HUES64 (cell line): ENCODE measurements at regions not wholly inside any gene's neighbourhood (a gene's known extent, or its start where the extent isn't known, plus 50 kb on each side); places are given as distances from the start of the nearest gene placed in this dataset.

Source experiments
- H3K27ac ChIP-seq: 2 replicates; pipeline ENCODE4 v1.7.0; 2013; ENCODE audit warnings: low read depth, low read length, inconsistent platforms
- H3K27me3 ChIP-seq: 2 replicates; pipeline ENCODE4 v1.6.1; 2013; ENCODE audit warnings: mild to moderate bottlenecking, low read length; ENCODE audit not compliant: insufficient read depth
- H3K36me3 ChIP-seq: 2 replicates; pipeline ENCODE4 v1.6.1; 2013; ENCODE audit warnings: mild to moderate bottlenecking, low read length; ENCODE audit not compliant: insufficient read depth
- H3K4me1 ChIP-seq: 2 replicates; pipeline ENCODE4 v1.6.1; 2013; ENCODE audit warnings: mild to moderate bottlenecking, low read length, moderate library complexity; ENCODE audit not compliant: insufficient read depth
- H3K4me3 ChIP-seq: 2 replicates; pipeline ENCODE4 v1.5.1; 2013; ENCODE audit warnings: mild to moderate bottlenecking, low read length, moderate library complexity
- H3K9ac ChIP-seq: 2 replicates; pipeline ENCODE4 v1.6.1; 2013; ENCODE audit warnings: mild to moderate bottlenecking, low read depth, low read length
- H3K9me3 ChIP-seq: 2 replicates; pipeline ENCODE4 v1.6.1; 2013; ENCODE audit warnings: low read depth, low read length; ENCODE audit not compliant: insufficient read depth
- WGBS: fragments of 150-250, 120-280 bp; methylation state at CpG from one replicate; pipeline ENCODE4 v1.1.7; 2013; ENCODE audit warnings: missing lambda C conversion rate; 5-methylcytosine and 5-hydroxymethylcytosine counted together

GRCh38 chr12:105423237-105423636, 92.7 kb downstream of the C12orf75 start:
- Histone ChIP-seq H3K27me3 (no peaks in the 10 kb centered on the region), H3K9ac (no peak overlapping the region), H3K27ac (no peak overlapping the region)

GRCh38 chr12:105423921-105424320, 93.4 kb downstream of the C12orf75 start:
- Histone ChIP-seq H3K4me3 (no peak overlapping the region), H3K27ac (no peak overlapping the region), H3K9ac (no peak overlapping the region), H3K9me3 (no peaks in the 10 kb centered on the region), H3K27me3 (no peaks in the 10 kb centered on the region), H3K4me1 (no peaks in the 10 kb centered on the region), H3K36me3 (no peaks in the 10 kb centered on the region)
- WGBS = 79% methylated on average over 7 of the region's 7 CpGs

More at GRCh38 chr12:105423237-105423636, 92.7 kb downstream of the C12orf75 start:
- Histone ChIP-seq H3K4me1 (no peaks in the 10 kb centered on the region), H3K9me3 (no peaks in the 10 kb centered on the region), H3K36me3 (no peaks in the 10 kb centered on the region), H3K4me3 (no peak overlapping the region)

GRCh38 chr12:105425254-105426174, 95.0 kb downstream of the C12orf75 start:
- no peaks in the 10 kb centered on the region for H3K36me3 ChIP-seq
- no peaks in the 10 kb centered on the region for H3K4me1 ChIP-seq
- no peaks in the 10 kb centered on the region for H3K27me3 ChIP-seq
- WGBS = 91% methylated on average over 7 of the region's 7 CpGs
- H3K9me3 ChIP-seq = no peaks in the 10 kb centered on the region
- H3K9ac ChIP-seq = no peak overlapping the region
- no peak overlapping the region for H3K27ac ChIP-seq
- H3K4me3 ChIP-seq = no peak overlapping the region

- H3K9ac ChIP-seq = no peak overlapping the region
- H3K27ac ChIP-seq = no peak overlapping the region
- no peaks in the 10 kb centered on the region for H3K36me3 ChIP-seq
- H3K4me3 ChIP-seq = no peak overlapping the region
- 78% methylated on average over 1 of the region's 3 CpGs for WGBS
- H3K27me3 ChIP-seq = no peaks in the 10 kb centered on the region
- H3K9me3 ChIP-seq = no peaks in the 10 kb centered on the region
- peaks cover 2% of the 10 kb centered on the region; the same call in 1 of the 2 replicates for H3K4me1 ChIP-seq
These were observed 96.3 kb downstream of the C12orf75 start for GRCh38 chr12:105426766-105427165.

GRCh38 chr12:105427883-105428282, 97.4 kb downstream of the C12orf75 start:
- no peaks in the 10 kb centered on the region for H3K36me3 ChIP-seq
- H3K9ac ChIP-seq = no peak overlapping the region
- H3K4me3 ChIP-seq = no peak overlapping the region
- no peaks in the 10 kb centered on the region for H3K9me3 ChIP-seq
- peaks cover 4% of the 10 kb centered on the region; the same call in 1 of the 2 replicates for H3K4me1 ChIP-seq
- no peaks in the 10 kb centered on the region for H3K27me3 ChIP-seq
- no peak overlapping the region for H3K27ac ChIP-seq

- no CpG with 5 or more reads among the region's 1 CpG for WGBS
- Histone ChIP-seq H3K9me3 (no peaks in the 10 kb centered on the region), H3K27me3 (no peaks in the 10 kb centered on the region), H3K9ac (no peak overlapping the region), H3K4me3 (no peak overlapping the region), H3K4me1 (peaks cover 4% of the 10 kb centered on the region; the same call in 1 of the 2 replicates), H3K27ac (no peak overlapping the region), H3K36me3 (no peaks in the 10 kb centered on the region)
These were observed 98.4 kb downstream of the C12orf75 start for GRCh38 chr12:105428793-105429395.

- Histone ChIP-seq H3K27ac (no peak overlapping the region), H3K36me3 (no peaks in the 10 kb centered on the region), H3K4me1 (peaks cover 4% of the 10 kb centered on the region; the same call in 1 of the 2 replicates), H3K4me3 (no peak overlapping the region), H3K9ac (no peak overlapping the region), H3K27me3 (no peaks in the 10 kb centered on the region), H3K9me3 (no peaks in the 10 kb centered on the region)
- WGBS = 96% methylated on average over 1 of the region's 1 CpG
These were observed 99.0 kb downstream of the C12orf75 start for GRCh38 chr12:105429511-105429910.

- H3K9ac ChIP-seq = no peak overlapping the region
- WGBS = 95% methylated on average over 2 of the region's 2 CpGs
- H3K4me1 ChIP-seq = peaks cover 4% of the 10 kb centered on the region; the same call in 1 of the 2 replicates
- H3K36me3 ChIP-seq = no peaks in the 10 kb centered on the region
- H3K27ac ChIP-seq = no peak overlapping the region
- H3K27me3 ChIP-seq = no peaks in the 10 kb centered on the region
- H3K4me3 ChIP-seq = no peak overlapping the region
- H3K9me3 ChIP-seq = no peaks in the 10 kb centered on the region
These were observed 101.1 kb downstream of the C12orf75 start for GRCh38 chr12:105431537-105432100.

- Histone ChIP-seq H3K27ac (no peak overlapping the region), H3K4me3 (no peak overlapping the region), H3K36me3 (no peaks in the 10 kb centered on the region), H3K9ac (no peak overlapping the region), H3K27me3 (no peaks in the 10 kb centered on the region), H3K9me3 (peaks cover 5% of the 10 kb centered on the region), H3K4me1 (peaks cover 4% of the 10 kb centered on the region; the same call in 1 of the 2 replicates)
These were observed 103.3 kb downstream of the C12orf75 start for GRCh38 chr12:105433804-105434203.

GRCh38 chr12:105436636-105437035, 106.1 kb downstream of the C12orf75 start:
- no peaks in the 10 kb centered on the region for H3K27me3 ChIP-seq
- H3K9ac ChIP-seq = no peak overlapping the region
- no peak overlapping the region for H3K27ac ChIP-seq
- peaks cover 17% of the 10 kb centered on the region for H3K9me3 ChIP-seq
- H3K36me3 ChIP-seq = no peaks in the 10 kb centered on the region
- no peak overlapping the region for H3K4me3 ChIP-seq
- H3K4me1 ChIP-seq = peaks cover 3% of the 10 kb centered on the region; the same call in 1 of the 2 replicates
- 84% methylated on average over 1 of the region's 1 CpG for WGBS

GRCh38 chr12:105440037-105440664, 109.7 kb downstream of the C12orf75 start:
- Histone ChIP-seq H3K27me3 (no peaks in the 10 kb centered on the region), H3K9me3 (peaks cover 17% of the 10 kb centered on the region), H3K27ac (no peak overlapping the region), H3K4me3 (no peak overlapping the region), H3K36me3 (no peaks in the 10 kb centered on the region), H3K4me1 (peaks cover 19% of the 10 kb centered on the region), H3K9ac (no peak overlapping the region)
- WGBS = 98% methylated on average over 1 of the region's 1 CpG
